ENCODE measurements at regions not wholly inside any gene's neighbourhood (a gene's known extent, or its start where the extent isn't known, plus 50 kb on each side); places are given as distances from the start of the nearest gene placed in this dataset.

DNA sequence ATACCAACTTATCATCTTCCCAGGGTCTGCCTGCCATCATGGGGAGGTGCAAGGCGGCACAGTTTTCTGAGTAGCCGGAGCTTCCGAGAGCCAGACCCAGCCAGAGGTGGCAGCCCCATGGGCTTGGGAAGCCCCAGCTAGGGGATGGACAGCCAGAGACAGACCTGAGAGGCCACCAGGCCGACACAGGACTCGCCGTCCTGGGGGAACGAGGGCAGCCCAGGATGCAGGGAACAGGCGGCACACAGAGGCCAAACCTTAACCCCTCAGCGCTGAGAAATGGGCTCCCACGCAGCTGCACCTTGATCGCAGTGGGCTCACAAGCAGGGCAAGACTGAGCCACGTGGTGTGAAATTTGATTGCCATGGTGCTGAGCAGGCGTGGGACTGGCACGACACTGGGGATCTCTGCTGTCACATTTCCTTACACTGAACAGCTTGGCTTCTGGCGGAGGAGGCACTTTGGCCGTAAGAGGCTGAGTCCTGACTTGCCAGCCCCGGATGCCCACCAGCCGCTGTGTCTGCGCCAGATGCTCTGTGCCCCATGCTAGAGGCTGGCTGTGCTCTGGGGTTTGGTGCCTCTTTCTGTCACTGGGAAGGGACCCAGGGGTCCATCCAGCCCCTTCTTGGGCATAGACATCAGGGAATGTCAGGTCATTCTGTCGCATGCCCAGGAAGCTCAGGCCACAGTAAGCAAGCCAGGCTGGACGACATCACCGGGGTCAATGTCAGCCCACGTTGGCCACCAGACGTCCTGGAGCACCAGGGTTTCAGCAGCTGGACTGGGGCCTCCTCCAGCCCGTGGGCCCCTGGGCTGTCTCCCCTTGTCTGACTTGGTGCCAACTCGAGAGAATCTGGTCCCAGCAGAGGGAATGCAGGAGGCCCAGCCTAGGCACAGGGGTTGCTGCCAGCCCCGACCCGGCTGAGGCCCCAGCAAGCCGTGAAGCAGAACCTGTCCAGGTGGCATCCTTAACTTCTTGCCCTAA, 312.1 kb upstream of the MYT1L start:
- DNase-seq, result no peak

- no peak for DNase-seq
Measured at GRCh38 chr2:2641541-2642410, 310.7 kb upstream of the MYT1L start.

GRCh38 chr2:2640818-2641217, 309.7 kb upstream of the MYT1L start:
- no peak for DNase-seq

DNA sequence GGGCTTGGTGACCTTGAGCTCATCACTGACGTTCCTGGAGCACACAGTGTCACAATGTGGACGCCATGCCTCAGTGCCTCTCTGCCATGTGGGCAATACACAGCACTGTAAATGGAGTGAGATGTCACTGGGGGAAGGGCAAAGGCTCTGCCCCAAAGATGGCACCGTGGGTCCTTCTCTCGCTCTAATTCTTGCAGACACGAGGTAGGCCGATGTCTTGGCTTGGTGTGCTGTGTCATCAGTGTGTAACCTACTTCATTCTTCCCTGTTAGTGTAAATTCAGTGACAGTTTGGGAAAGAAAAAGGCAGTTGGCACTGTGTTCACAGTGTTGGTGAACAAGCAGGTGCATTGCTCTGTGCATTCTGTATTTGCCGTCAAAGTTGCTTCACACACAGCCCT, 309.3 kb upstream of the MYT1L start:
- no peak for DNase-seq

DNA sequence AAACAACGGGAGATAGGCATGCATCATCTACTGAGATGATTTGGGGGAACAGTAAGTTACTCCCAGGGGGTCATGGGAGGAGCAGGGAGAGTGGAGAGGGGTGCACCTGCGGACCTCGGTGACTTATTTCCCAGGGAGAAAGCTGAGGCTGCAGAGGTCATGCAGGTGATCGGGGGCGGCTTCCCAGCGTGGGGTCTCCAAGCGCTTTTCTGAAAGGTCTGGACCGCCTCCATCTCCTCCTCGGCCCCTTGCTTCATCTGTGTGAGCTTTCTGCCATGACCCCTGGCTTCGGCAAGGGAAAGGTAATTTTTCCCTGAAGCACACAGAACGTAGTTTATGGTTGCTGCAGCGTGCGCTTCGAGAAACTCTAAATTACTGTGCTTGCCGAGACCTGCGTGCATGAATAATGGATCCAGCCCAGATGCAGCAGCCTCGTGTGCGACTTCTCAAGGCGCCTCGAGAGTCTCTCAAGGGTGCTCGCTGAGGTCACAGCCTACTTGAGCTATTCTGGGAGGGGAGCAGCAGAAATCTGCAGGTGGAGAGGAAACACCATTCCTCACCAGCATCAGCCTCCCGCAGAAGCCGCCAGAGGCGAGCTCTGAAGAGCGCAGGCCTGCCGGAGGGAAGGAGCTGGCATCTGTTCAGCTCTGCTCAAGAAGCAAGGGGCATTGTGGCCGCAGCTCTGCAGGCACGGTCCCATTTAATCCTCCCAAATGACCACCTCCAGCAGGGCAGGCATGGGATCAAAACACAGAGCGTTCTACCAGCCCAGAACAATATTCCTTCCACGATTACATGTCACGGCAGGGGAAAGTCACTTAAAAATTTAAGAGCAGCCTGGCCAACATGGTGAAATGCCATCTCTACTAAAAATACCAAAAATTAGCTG, 308.4 kb upstream of the MYT1L start:
- peak; percentile 45 to 57 for DNase-seq

DNA sequence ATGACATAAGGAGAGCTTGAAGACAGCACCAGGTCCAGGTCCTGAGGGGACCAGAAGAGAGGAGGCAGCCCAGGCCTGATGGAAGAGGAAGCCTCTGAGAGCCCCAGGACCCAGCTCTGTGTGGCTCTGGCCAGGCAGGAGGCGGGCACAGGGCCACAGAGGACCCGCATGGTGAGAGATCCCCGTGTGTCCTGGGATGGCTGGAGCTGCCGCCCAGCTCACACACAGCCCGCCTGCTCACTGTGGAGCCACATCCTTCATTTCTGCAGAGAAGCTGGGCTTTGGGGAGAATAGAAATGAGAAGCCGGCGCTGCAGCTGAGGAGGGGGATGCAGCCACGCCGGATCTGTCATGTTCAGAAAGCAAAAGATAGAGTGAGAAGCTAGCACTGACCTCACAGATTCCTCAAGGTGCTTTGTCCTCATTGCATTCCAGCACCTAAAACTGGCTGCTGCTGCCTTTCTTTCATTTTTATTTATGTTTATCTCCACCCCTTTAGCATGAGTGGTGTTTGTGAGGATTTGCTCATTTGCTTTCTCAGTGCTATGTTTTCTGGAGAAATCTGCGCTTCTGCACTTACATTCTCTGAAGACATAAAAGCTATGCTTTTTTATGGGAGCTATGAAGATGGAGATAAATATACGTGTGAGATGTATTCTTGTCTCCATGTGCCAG, 307.6 kb upstream of the MYT1L start:
- DNase-seq, result no peak

GRCh38 chr2:2636813-2637212, 305.7 kb upstream of the MYT1L start:
- DNase-seq, result no peak

- no peak for DNase-seq
Measured at GRCh38 chr2:2635025-2635528, 304.0 kb upstream of the MYT1L start.

DNA sequence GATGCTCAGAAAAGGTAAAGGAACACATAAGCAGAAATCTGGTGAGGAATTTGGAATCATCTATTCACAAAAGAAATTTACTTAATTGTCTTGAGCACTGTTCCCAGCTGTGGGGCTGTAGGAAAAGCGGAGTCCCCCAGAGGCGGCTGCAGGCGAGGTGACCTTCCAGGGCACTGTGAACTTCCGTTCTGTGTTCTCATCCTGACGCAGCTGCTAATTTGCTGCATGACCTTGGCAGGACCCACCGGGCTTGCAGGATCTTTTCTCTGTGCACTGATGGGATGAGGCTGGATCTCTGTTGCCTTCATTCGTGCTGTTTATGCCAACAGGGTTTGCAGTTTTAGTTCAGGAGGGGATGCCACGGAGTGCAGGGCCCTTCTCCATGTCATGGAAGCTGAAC, 301.9 kb upstream of the MYT1L start:
- no peak for DNase-seq

DNA sequence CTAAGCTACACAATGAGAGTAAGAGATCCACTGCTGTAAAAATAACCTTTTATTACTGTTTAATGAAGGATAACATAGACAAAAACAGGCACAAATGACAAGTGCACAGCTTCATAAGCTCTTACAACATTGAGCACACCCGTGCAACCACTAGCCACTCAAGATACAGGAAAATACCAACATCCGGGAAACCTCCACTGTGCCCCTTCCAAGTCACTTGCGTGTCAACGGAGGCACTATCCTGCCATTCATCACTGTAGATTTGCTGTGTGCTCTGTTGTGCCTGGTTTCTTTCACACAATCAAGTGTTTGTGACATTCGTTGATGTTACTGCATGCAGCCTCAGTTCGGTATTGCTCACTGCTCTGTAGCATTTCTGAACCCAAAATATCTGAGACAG, 292.9 kb upstream of the MYT1L start:
- DNase-seq, result no peak

GRCh38 chr2:2621855-2622254, 290.8 kb upstream of the MYT1L start:
- DNase-seq, result no peak

DNA sequence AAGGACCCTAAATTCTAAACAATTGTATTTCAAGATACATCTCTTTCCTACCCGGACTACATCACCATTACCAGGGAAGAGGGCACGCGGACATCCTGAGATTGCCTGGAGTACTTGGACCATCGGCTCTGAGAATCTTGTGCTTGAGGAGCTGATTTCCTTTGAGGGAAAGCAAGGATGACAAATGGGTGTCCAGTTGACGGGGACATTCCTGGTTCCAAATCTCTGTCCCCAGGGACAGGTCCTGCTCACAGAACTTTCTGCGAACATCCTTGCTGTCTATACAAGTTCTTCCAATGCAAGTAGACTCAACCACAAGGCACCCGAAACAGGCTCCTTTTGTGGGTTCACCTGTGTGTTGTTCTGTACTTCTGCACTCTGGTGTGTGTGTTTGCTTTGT, 289.5 kb upstream of the MYT1L start:
- DNase-seq, result no peak

DNA sequence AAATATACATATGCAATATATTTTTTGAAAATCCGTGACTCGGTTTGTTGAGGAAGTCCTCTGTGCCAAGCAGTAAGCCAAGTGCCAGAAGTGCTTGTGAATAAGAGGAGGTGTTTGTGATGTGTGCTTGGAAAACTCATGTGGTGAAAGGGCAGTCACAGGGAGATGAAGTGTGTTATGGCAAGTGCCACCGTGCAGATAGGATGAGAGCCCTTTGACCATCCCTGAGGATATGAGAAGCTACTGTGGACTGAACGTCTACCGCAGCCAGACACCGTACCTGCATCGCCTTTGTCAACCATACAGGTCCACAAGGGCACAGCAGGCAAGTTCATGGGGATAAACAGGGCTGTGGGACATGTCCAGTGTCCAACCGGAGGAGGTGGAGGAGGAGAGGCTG, 288.9 kb upstream of the MYT1L start:
- DNase-seq, result no peak

DNA sequence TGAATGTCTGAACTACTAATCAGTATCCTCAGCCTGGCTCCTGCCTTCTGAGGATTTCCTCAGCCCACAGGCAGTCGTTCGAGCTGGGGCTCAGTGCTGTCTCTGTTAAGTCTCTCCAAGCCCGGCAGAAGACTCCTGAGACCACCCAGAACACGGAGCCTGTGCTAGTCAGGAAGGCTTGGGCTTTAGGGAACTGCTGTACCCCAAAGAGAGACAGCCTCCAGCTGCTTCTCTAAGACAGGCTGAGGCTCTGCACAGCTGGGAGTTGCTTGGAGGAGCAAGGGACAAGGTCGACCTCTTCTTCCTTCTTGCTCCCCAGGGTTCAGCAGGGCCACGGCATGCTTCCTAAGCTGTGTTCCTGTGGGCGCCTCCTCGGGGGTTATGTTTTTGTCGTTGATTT, 283.4 kb upstream of the MYT1L start:
- DNase-seq, result no peak

DNA sequence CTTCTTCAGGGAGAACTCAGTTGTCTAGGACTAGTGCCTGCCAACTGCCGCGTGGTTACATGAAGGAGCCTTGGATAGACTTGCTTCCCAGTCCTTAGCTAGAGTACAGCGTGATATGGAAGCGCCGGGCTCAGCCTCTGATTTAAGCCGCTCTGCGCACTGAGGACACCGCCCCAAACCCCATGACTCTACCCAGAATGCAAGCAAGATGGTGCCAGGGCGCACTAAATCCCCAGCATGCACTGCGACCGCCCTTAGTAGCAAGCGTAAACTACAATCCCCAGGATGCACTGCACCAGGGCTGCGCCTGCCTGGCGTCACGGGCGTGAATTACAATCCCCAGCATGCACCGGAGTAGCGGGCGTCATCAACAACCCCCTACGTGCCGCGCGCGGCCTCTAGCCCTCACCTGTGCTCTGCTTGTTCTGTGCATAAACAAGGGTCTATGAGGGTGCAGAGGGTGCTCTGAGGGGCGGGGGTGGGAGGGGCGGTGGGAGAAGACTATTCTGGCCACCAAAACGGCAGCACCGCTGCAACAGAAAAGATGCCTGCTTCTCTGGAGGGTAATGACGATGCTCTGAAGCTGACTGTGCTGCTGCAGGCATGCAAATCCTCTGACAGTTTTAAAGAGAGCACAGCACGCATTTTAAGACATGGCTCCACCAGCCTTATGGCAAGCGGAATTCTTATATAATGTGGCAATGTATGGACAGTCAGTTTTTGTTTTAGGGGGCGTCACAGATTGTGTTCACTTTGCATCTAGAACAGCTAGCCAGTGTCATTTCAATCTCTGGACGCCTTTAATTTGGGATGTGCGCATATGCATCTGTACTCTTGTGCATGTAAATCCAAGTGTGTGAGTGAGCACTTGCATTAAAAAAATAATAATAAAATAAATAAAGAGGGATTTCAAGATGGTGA, 282.5 kb upstream of the MYT1L start:
- DNase-seq, result peak; percentile 86 to 91

GRCh38 chr2:2610751-2611150, 279.7 kb upstream of the MYT1L start:
- DNase-seq, result no peak

DNA sequence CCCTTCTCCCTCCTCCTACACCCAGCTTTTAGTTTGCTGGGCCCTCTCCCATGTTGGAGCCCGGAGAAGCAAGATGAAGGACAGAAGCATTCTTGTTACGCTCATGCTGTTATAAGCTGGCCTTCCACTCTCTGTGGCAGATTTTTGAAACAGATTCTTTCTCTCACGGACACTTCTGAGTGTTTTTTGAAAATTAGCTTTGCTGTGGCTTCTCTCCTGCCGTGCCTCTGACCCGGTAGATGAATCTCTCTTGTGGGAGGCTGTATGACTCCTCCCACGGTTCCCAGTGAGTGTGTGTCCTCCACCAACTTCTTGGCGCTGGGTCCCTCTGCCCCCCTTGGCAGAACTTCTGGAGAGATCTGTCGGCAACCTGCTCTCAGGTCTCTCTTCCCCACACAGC, 269.3 kb upstream of the MYT1L start:
- DNase-seq, result peak; percentile 43 to 47

DNA sequence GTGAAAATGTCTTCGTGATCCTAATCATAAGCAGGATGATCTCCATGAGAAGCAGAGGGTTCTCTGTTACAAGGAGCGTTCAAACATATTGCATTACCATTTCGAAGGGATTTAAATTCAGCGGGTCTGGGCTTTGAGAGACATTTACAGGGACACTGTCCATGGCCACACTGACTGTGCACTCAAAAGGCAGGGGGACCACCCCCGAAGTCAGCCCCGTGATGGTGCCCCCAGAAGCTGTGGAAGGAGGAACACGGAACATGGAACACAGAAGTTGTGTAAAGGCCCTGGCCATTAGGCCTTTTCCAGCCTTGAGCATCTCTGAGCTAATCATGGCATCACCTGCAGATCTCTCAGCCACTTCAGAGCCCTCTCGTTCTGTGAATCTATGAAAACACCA, 268.4 kb upstream of the MYT1L start:
- DNase-seq, result no peak

- DNase-seq, result no peak
Measured at GRCh38 chr2:2597712-2598111, 266.6 kb upstream of the MYT1L start.

GRCh38 chr2:2591542-2591940, 260.5 kb upstream of the MYT1L start:
- DNase-seq, result no peak
